GM18868 (cell line): ENCODE measurements at regions not wholly inside any gene's neighbourhood (a gene's known extent, or its start where the extent isn't known, plus 50 kb on each side); places are given as distances from the start of the nearest gene placed in this dataset.
"Not testable (repeated sequence)": the region's sequence is repeated elsewhere in the genome, so short reads cannot be mapped to it uniquely, and the experiment has no call there.

Experiments used
- ATAC-seq: cut with Tn5 transposase; IDR thresholded peaks from one replicate; pipeline ENCODE4 v1.9.1; 2021; ENCODE audit warnings: mild to moderate bottlenecking, moderate library complexity; ENCODE audit not compliant: unreplicated experiment

DNA sequence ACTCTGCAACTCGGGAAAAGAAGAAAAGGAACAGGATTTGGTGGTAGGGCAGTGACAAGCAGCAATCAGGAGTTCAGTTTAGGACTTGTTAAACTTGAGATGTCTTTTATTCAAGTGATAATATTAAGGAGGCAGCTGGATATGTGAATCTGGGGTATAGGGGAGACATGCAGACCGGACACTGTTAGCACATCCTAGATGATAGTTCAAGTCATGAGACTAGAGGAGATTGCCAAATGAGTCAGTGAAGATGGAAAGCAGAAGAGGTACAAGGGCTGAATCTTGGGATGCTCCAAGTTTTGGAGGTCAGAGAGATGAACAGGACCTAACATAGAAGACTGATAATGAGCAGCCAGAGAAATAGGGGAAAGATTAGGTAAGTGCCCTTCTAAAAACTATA is 69.5 kb upstream of the PSME4 start:
- ATAC-seq: no peak

DNA sequence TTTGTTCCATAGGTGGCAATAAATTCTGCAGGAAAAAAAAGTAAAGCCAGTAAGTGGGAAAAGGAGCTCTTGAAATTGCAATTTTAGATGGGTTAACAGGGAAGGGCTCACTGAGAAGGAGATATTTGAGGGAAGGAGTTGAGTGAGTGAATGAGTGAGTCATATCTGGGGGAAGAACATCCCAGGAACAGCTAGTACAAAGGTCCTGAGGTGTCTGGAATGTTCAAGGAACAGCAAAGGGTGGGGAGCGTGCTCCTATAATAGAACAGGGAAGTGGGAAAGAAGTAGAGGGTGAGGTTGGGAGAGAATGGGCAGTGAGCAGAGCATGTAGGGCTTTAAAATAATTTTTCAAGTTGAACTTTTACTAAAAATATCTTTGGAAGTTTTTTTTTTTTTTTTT is 68.0 kb upstream of the PSME4 start:
- no peak for ATAC-seq

DNA sequence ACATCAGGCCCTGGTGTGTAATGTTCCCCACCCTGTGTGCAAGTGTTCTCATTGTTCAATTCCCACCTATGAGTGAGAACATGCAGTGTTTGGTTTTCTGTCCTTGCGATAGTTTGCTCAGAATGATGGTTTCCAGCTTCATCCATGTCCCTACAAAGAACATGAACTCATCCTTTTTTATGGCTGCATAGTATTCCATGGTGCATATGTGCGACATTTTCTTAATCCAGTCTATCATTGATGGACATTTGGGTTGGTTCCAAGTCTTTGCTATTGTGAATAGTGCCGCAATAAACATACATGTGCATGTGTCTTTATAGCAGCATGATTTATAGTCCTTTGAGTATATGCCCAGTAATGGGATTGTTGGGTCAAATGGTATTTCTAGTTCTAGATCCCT is 60.5 kb upstream of the PSME4 start:
- ATAC-seq: not testable (repeated sequence)

DNA sequence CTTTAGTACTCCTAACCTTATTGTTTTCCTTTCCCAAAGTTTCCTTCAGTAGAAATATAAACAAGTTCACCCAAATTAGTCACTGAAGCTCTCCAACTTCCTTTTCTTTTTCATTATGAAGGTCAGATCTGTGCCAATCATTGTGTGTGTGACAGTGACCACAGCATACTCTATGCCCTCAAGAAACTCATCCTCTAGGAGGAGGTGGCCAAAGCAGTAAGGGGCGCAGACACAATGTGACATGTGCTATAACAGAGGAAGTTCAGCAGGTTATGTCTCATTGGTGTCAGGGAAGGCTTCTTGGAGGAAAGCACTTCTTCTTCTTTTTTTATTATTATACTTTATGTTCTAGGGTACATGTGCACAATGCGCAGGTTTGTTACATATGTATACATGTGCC is 60.0 kb upstream of the PSME4 start:
- no peak for ATAC-seq

DNA sequence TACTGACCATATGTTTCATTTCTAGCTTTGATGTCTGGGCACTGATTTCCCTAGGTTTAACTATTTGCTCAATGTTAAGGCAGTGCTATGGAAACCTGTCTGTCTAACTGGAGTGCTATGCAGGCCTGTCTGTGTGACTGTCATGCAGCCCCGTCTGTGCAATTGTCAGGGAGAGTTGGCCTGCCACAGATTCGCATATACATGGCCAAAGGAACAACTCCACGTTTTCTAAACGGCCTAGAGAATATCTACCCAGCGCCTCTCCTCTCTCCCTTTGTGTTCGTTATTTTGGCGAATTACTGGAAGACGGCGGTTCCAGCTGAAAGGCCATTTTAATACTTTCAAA is 59.6 kb upstream of the PSME4 start:
- no peak for ATAC-seq

DNA sequence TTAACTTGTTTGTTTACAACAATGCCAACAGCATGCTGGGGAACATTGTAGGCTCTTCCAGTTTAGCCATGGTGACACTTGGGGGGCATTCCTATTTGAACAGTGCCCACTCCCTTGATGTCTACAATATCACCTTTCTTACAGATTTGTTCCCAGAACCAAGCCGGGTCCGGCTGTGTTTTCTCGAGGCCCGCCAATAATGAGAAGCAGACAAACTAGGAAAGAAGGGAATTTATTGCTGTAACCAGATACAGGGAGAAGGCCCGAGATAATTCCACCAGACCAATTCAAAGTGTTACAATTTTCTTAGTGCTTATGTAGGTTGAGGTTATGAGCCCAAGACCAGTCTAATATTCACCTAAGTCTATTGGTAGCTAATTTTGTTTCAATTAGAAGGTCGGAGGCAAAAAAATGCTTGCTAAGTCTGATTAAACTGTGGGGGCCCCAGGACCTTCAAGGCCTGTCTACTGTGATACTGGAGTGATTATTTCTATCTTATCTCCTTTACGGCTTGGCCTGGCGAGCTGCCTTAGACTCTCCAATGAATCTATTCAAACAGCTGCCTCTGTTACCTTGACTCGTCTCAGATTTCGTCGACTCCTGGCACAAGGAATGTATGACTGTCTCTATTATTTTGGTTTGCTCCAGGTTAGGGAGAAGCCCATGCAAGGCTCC is 59.1 kb upstream of the PSME4 start:
- ATAC-seq: no peak

DNA sequence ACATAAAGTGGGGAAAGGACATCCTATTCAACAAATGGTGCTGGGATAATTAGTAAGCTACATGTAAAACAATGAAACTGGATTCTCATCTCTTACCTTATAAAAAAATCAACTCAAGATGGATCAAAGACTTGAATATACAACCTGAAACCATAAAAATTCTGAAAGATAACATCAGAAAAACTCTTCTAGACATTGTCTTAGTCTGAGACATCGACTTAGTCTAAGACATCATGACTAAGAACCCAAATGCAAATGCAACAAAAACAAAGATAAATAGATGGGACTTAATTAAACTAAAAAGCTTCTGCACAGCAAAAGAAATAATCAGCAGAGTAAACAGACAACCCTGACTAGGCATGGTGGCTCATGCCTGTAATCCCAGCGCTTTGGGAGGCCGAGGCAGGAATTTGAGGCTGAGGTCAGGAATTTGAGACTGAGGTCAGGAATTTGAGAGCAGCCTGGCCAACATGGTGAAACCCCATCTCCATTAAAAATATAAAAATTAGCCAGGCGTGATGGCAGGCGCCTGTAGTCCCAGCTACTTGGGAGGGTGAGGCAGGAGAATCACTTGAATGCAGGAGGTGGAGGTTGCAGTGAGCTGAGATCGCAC is 54.8 kb upstream of the PSME4 start:
- ATAC-seq: not testable (repeated sequence)

DNA sequence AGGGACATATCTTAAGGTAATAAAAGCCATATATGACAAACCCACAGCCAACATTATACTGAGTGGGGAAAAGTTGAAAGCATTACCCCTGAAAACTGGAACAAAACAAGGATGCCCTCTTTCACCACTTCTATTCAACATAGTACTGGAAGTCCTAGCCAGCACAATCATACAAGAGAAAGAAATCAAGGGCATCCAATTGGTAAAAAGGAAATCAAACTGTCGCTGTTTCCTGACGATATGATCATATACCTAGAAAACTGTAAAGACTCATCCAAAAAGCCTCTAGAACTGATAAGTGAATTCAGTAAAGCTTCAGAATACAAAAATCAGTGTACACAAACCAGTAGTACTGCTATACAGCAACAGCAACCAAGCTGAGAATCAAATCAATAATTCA is 53.8 kb upstream of the PSME4 start:
- no peak for ATAC-seq

DNA sequence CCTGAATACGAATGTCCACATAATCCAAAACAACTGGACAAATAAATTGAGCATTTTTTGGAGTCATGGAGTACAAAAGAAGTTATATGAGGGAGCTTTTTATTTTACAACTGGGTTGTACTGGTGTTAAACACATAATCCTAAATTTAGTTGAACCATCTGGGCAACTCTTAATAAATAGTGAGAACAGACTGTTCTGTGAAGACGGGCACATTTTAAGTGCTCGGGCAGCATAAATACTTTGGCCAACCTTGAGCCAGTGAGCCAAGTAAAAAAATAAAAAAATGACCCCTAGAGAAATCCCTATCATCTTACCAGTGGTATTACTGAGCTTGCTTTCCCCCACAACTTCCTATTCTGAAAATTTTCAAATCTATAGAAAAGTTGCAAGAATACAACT is 50.9 kb upstream of the PSME4 start:
- ATAC-seq: no peak

DNA sequence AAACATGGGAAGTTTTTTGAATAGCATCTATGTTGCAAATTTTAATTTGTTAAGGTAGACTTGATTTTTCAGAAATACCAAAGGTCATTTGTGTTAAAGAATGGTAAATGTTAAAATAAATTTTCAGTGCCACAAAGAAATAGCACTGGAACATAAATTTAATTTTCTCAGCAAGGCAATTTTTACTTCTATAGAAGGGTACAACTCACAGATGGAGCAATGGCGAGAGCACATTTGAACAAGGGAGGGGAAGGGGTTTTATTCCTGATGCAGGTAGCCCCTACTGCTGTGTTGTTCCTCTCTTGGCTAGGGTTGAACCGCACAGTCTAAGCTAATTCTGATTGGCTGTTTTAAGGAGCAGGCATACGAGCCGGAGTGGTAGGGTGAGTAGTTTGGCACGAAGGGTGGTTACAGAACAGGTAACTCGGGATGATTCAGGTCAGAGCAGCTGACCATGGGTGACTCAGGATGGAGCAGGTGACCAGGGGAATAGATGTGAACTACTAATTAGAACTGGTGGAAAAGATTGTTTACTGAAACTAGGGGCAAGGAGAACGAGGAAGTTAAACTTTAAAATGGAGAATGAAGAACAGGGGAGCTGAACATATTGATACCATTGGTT is 50.1 kb upstream of the PSME4 start:
- no peak for ATAC-seq
